Activated naive CD4-positive, alpha-beta T cell treated with anti-CD3 and anti-CD28 coated beads, Interleukin-2, amount 50 U/mL, for 24 hours (primary cell): ENCODE measurements at regions not wholly inside any gene's neighbourhood (a gene's known extent, or its start where the extent isn't known, plus 50 kb on each side); places are given as distances from the start of the nearest gene placed in this dataset.

Experiments
- H3K27ac Mint-ChIP-seq: one replicate; pipeline ENCODE4 v1.8.0; 2021; ENCODE audit warnings: mild to moderate bottlenecking, mixed read lengths
- H3K27me3 Mint-ChIP-seq: one replicate; pipeline ENCODE4 v1.8.0; 2021; ENCODE audit warnings: mixed read lengths
- H3K36me3 Mint-ChIP-seq: one replicate; pipeline ENCODE4 v1.8.0; 2021; ENCODE audit warnings: mixed read lengths
- H3K4me1 Mint-ChIP-seq: one replicate; pipeline ENCODE4 v1.8.0; 2021; ENCODE audit warnings: mixed read lengths
- H3K4me3 Mint-ChIP-seq: one replicate; pipeline ENCODE4 v1.8.0; 2021; ENCODE audit warnings: mild to moderate bottlenecking, mixed read lengths
- H3K9me3 Mint-ChIP-seq: one replicate; pipeline ENCODE4 v1.8.0; 2021; ENCODE audit warnings: mixed read lengths

GRCh38 chr2:155695505-155695904 lies 637.0 kb downstream of the NR4A2 start:
- Mint-ChIP-seq H3K27ac (no peak overlapping the region), H3K27me3 (no peaks in the 10 kb centered on the region), H3K4me1 (no peaks in the 10 kb centered on the region), H3K36me3 (no peaks in the 10 kb centered on the region), H3K9me3 (no peaks in the 10 kb centered on the region), H3K4me3 (no peak overlapping the region)

DNA sequence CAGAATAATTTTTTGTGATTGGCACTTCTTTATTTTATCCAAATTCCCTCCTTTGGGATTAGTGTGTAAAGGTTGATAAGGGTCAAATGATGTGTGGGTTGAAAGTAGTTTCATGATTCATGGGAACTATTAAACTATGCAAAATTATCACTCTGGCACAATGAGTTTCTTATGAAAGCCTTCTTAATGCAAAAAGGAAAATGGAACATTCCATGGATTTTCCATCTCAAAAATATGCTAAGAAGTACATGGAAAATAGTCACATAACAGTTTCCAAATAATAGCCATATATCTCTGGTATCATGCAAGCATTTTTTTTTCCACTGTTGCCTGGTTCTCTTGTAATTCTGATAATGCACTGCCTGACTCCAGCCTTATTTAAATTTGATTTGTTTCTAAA lies 639.7 kb downstream of the NR4A2 start:
- Mint-ChIP-seq H3K9me3 (no peaks in the 10 kb centered on the region), H3K36me3 (no peaks in the 10 kb centered on the region), H3K27me3 (no peaks in the 10 kb centered on the region), H3K4me3 (no peak overlapping the region), H3K27ac (no peak overlapping the region), H3K4me1 (no peaks in the 10 kb centered on the region)

DNA sequence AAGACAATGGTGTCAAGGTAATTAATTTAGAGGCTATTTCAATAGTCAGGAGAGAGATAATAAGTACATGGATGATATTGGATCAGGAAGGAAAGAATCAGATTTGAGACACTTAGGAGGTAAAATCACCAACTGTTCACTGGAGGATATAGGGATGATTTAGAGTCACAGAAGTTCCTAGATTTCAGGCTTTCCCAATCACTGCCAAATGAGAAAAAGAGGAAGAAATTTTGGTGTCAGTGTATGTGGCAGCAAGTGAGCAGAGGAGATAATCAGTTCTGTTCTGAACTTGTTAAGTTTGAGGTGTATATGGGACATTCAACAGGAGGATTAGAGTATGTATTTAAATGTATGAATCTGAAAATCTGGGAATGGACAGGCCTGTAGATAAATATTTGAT lies 640.4 kb downstream of the NR4A2 start:
- no peaks in the 10 kb centered on the region for H3K36me3 Mint-ChIP-seq
- H3K27me3 Mint-ChIP-seq, result no peaks in the 10 kb centered on the region
- no peaks in the 10 kb centered on the region for H3K9me3 Mint-ChIP-seq

DNA sequence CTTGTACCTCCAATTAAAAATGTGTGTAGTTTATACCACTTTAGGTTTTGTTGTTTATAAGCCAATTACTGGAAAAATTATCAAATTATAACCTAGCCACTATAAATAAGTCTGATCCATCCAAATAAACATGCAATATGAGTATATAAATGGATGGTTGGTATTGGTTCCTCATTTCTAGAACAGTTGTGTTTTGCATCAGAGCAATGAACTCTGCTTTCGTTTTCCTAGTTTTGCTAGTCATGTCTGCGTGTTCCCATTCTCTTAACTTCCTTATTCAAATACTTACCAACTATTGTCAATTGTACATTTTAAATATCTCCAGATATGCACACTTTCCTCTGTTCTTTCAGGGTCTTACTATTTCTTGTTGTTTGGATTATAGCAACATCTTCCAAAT lies 641.7 kb downstream of the NR4A2 start:
- H3K27me3 Mint-ChIP-seq, result no peaks in the 10 kb centered on the region
- H3K36me3 Mint-ChIP-seq, result no peaks in the 10 kb centered on the region
- H3K27ac Mint-ChIP-seq, result no peak overlapping the region
- H3K9me3 Mint-ChIP-seq, result no peaks in the 10 kb centered on the region
- H3K4me1 Mint-ChIP-seq, result no peaks in the 10 kb centered on the region
- no peak overlapping the region for H3K4me3 Mint-ChIP-seq

More for the DNA sequence above, 640.4 kb downstream of the NR4A2 start:
- H3K4me3 Mint-ChIP-seq, result no peak overlapping the region
- H3K4me1 Mint-ChIP-seq, result no peaks in the 10 kb centered on the region
- H3K27ac Mint-ChIP-seq, result no peak overlapping the region

GRCh38 chr2:155689791-155690190 lies 642.7 kb downstream of the NR4A2 start:
- Mint-ChIP-seq H3K4me3 (no peak overlapping the region), H3K27ac (no peak overlapping the region), H3K9me3 (no peaks in the 10 kb centered on the region), H3K36me3 (no peaks in the 10 kb centered on the region), H3K4me1 (no peaks in the 10 kb centered on the region), H3K27me3 (no peaks in the 10 kb centered on the region)

- Mint-ChIP-seq H3K27ac (no peak overlapping the region), H3K4me1 (no peaks in the 10 kb centered on the region)
Observed at GRCh38 chr2:155687181-155687580, 645.3 kb downstream of the NR4A2 start.

DNA sequence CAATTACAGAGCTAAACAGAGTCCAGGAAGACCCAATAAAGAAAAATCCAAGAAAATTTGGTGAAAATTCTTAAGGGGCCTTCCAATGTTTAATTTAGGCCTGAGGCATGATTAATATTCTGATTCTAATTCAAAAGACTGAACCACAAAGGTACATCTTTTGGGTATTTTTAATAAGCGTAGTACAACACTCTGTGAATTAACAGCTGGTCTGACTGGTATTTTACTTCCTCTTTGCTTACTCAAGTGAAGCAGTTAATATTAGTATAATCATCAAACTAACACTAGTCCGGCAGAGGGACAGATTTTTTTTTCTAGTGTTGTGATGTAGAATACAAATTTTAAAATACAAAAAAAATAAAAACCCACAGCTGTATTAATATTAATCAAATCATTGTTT lies 652.9 kb downstream of the NR4A2 start:
- H3K4me3 Mint-ChIP-seq, result no peak overlapping the region
- H3K36me3 Mint-ChIP-seq, result no peaks in the 10 kb centered on the region
- peaks cover 2% of the 10 kb centered on the region for H3K27me3 Mint-ChIP-seq
- no peak overlapping the region for H3K27ac Mint-ChIP-seq
- no peaks in the 10 kb centered on the region for H3K9me3 Mint-ChIP-seq
- H3K4me1 Mint-ChIP-seq, result no peaks in the 10 kb centered on the region

More at GRCh38 chr2:155687181-155687580, 645.3 kb downstream of the NR4A2 start:
- peaks cover 2% of the 10 kb centered on the region for H3K27me3 Mint-ChIP-seq
- H3K36me3 Mint-ChIP-seq, result no peaks in the 10 kb centered on the region
- H3K4me3 Mint-ChIP-seq, result no peak overlapping the region
- no peaks in the 10 kb centered on the region for H3K9me3 Mint-ChIP-seq

DNA sequence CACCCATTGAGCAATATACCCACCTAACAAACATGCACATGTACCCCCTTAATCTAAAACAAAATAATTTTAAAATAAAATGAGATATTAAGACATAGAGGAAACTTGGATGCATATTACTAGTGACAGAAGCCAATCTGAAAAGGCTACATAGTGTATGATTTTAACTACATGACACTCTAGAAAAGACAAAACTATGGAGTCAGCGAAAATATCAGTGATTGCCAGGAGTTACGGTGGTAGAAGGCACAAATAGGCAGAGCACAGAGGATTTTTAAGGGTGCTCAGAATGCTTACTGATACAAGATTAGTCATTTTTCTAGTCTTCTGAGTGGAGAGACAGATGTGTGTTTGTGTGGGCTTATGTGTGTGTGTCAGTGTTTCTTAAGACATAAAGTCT lies 656.6 kb downstream of the NR4A2 start:
- H3K27me3 Mint-ChIP-seq, result no peaks in the 10 kb centered on the region
- no peaks in the 10 kb centered on the region for H3K36me3 Mint-ChIP-seq
- H3K27ac Mint-ChIP-seq, result no peak overlapping the region
- peaks cover 8% of the 10 kb centered on the region for H3K9me3 Mint-ChIP-seq
- no peak overlapping the region for H3K4me3 Mint-ChIP-seq
- no peaks in the 10 kb centered on the region for H3K4me1 Mint-ChIP-seq

- Mint-ChIP-seq H3K36me3 (no peaks in the 10 kb centered on the region), H3K27me3 (no peaks in the 10 kb centered on the region), H3K9me3 (no peaks in the 10 kb centered on the region), H3K4me3 (no peak overlapping the region), H3K27ac (no peak overlapping the region), H3K4me1 (no peaks in the 10 kb centered on the region)
Observed at GRCh38 chr2:155665704-155666103, 666.8 kb downstream of the NR4A2 start.

- Mint-ChIP-seq H3K9me3 (peaks cover 4% of the 10 kb centered on the region), H3K27ac (no peak overlapping the region), H3K36me3 (no peaks in the 10 kb centered on the region), H3K4me1 (no peaks in the 10 kb centered on the region), H3K27me3 (no peaks in the 10 kb centered on the region), H3K4me3 (no peak overlapping the region)
Observed at GRCh38 chr2:155663265-155663664, 669.3 kb downstream of the NR4A2 start.

DNA sequence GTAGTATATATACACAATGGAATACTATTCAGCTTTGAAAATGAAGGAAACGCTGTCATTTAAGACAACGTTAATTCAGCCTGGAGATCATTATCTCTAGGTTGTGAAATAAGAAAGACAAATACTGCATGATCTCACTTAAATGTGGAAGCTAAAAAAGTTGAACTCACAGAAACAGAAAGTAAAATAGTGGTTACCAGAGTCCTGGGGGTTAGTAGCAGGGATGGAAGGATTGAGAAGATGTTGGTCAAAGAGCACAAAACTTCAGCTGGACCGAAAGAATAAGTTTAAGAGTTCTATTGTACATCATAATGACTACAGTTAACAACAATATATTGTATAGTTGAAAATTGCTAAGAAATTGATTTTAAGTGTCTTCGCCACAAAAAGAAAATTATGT lies 670.3 kb downstream of the NR4A2 start:
- no peaks in the 10 kb centered on the region for H3K27me3 Mint-ChIP-seq
- no peaks in the 10 kb centered on the region for H3K36me3 Mint-ChIP-seq
- H3K4me3 Mint-ChIP-seq, result no peak overlapping the region

DNA sequence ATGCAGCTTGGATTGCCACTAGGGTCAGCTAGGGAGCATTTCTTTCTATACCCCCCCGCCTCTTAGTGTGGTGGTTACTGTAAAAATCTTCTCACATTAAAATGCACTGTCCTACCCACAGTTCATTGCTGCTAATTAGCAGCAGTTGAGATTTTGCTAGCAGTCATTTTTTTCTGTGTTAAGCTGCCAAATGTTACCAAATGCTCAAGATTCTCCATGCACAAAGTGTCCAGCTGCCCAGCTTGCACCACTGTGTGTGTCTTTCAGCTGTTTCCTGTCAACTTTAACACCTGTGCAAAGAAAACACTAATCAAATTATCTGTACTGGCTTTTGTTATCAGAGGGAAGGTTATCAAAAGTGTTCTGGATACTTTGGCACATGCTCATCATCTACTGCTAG lies 679.3 kb downstream of the NR4A2 start:
- Mint-ChIP-seq H3K36me3 (no peaks in the 10 kb centered on the region), H3K4me1 (no peaks in the 10 kb centered on the region), H3K27me3 (no peaks in the 10 kb centered on the region), H3K27ac (no peak overlapping the region), H3K4me3 (no peak overlapping the region), H3K9me3 (peaks cover 4% of the 10 kb centered on the region)

More for the DNA sequence above, 670.3 kb downstream of the NR4A2 start:
- H3K27ac Mint-ChIP-seq, result no peak overlapping the region
- no peaks in the 10 kb centered on the region for H3K4me1 Mint-ChIP-seq
- peaks cover 4% of the 10 kb centered on the region for H3K9me3 Mint-ChIP-seq

DNA sequence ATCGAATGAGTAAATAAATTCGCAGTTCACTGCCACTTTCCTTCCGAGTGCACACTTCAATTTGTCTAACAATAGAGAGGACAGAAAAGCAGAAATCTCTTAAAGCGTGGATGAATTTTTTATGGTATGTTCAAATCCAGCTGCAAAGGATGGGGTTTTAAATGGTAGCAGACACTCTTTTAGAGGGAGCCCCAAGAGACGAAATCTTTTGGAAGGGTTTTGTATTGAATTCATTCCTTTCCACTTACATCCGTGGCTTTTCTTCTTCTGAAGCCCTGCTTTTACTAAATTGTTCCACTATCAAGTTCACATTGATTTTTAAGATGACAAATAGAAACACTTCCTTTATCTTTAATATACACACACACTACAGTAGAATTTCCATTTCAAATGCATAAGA lies 680.7 kb downstream of the NR4A2 start:
- no peak overlapping the region for H3K4me3 Mint-ChIP-seq
- H3K36me3 Mint-ChIP-seq, result no peaks in the 10 kb centered on the region
- no peaks in the 10 kb centered on the region for H3K27me3 Mint-ChIP-seq
- H3K27ac Mint-ChIP-seq, result no peak overlapping the region
- H3K4me1 Mint-ChIP-seq, result no peaks in the 10 kb centered on the region
- H3K9me3 Mint-ChIP-seq, result peaks cover 4% of the 10 kb centered on the region

GRCh38 chr2:155645791-155646190 lies 686.7 kb downstream of the NR4A2 start:
- Mint-ChIP-seq H3K4me3 (no peak overlapping the region), H3K4me1 (no peaks in the 10 kb centered on the region), H3K36me3 (no peaks in the 10 kb centered on the region), H3K27ac (no peak overlapping the region), H3K27me3 (no peaks in the 10 kb centered on the region), H3K9me3 (no peaks in the 10 kb centered on the region)

DNA sequence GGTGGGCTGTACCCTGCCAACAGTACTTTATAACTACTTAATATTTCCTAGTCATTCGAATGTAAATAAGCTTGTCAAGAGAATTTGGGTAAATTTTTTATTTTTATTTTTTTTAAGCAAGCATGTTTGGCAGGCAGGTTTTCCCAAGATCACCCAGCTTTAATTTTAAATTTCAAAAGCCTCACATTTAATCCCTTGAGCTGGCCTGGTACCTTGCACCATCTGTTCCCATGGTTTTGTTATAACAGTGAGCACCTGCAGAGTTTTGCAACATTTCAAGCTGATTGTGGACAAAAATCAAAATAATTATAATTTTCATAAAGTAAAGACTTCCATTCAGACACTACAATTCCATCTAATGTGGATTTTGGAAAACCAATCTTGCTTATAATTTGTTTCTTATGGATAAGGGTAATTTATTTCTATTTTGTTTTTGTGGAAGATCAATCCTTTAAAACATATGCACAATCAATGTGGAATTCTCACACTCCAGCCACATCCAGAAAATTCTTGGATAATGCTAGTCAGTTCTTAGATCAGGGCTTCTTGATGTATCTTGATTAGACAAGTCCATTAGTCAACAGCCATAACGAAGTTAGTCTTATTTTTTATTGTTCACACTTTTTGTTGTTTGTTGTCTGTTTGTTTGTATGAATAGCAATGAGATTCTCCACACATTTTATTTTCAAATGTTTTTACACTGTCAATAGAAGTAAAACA lies 689.3 kb downstream of the NR4A2 start:
- Mint-ChIP-seq H3K9me3 (no peaks in the 10 kb centered on the region), H3K4me1 (no peaks in the 10 kb centered on the region), H3K27ac (no peak overlapping the region), H3K27me3 (no peaks in the 10 kb centered on the region), H3K36me3 (no peaks in the 10 kb centered on the region), H3K4me3 (no peak overlapping the region)

- no peak overlapping the region for H3K27ac Mint-ChIP-seq
- no peaks in the 10 kb centered on the region for H3K9me3 Mint-ChIP-seq
- no peaks in the 10 kb centered on the region for H3K4me1 Mint-ChIP-seq
- H3K27me3 Mint-ChIP-seq, result no peaks in the 10 kb centered on the region
- H3K36me3 Mint-ChIP-seq, result no peaks in the 10 kb centered on the region
- no peak overlapping the region for H3K4me3 Mint-ChIP-seq
Observed at GRCh38 chr2:155633887-155634570, 698.5 kb downstream of the NR4A2 start.
